Neural cell (in vitro differentiated cells): ENCODE measurements at regions not wholly inside any gene's neighbourhood (a gene's known extent, or its start where the extent isn't known, plus 50 kb on each side); places are given as distances from the start of the nearest gene placed in this dataset.

Experiments
- EP300 ChIP-seq: fragments of 450-650 bp; conservative IDR thresholded peaks from 2 replicates; pipeline ENCODE4 v1.6.1; 2014; ENCODE audit warnings: antibody characterized with exemption, mild to moderate bottlenecking, moderate library complexity; ENCODE audit not compliant: poor library complexity, severe bottlenecking
- EZH2 ChIP-seq: fragments of 200-600, 300-800 bp; shearing (Covaris generic), sonication (generic); IDR thresholded peaks from 2 replicates; pipeline ENCODE4 v1.6.1; 2014; ENCODE audit warnings: antibody characterized with exemption, low read length, borderline replicate concordance, mild to moderate bottlenecking; ENCODE audit not compliant: insufficient read depth, poor library complexity, severe bottlenecking
- POLR2AphosphoS5 ChIP-seq: IDR thresholded peaks from 2 replicates; pipeline ENCODE4 v1.6.1; 2012
- SMC3 ChIP-seq: fragments of 450-650 bp; conservative IDR thresholded peaks from 2 replicates; pipeline ENCODE4 v1.6.1; 2014; ENCODE audit warnings: antibody characterized with exemption, mild to moderate bottlenecking, moderate library complexity; ENCODE audit not compliant: poor library complexity
- TAF1 ChIP-seq: IDR thresholded peaks from 2 replicates; pipeline ENCODE4 v1.6.1; 2012; ENCODE audit warnings: low read depth
- TF ChIP-seq, protein P1 (sequence below): fragments of 450-650 bp; IDR thresholded peaks from 2 replicates; pipeline ENCODE4 v1.5.1; 2014; ENCODE audit warnings: antibody characterized with exemption, mild to moderate bottlenecking, moderate library complexity; ENCODE audit not compliant: poor library complexity, severe bottlenecking
- TF ChIP-seq, protein P2 (sequence below): IDR thresholded peaks from 2 replicates; pipeline ENCODE4 v1.6.1; 2012; ENCODE audit warnings: borderline replicate concordance

DNA sequence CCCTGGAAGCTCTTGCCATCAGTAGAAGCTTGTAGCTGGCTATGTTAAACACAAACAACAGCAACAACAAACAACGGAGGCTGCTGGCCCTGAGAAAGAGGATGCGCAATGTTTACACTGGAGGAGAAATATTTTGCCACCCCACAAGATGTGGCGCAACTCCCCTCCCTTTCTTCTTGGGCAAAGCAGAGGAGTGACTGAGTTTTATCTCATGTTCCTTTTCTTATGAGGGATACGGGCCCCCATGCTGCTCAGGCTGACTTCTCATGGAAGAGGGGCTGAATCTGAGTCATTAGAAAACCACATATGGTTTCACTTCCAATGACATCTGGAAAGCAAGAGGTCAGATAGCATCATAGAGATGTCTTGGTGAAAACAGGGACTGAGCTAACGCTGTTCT, 75.9 kb upstream of the HDDC2 start:
- TF ChIP-seq EZH2 (no peak), POLR2AphosphoS5 (no peak), EP300 (no peak), SMC3 (no peak), TAF1 (no peak)
- TF ChIP-seq, protein P1, sequence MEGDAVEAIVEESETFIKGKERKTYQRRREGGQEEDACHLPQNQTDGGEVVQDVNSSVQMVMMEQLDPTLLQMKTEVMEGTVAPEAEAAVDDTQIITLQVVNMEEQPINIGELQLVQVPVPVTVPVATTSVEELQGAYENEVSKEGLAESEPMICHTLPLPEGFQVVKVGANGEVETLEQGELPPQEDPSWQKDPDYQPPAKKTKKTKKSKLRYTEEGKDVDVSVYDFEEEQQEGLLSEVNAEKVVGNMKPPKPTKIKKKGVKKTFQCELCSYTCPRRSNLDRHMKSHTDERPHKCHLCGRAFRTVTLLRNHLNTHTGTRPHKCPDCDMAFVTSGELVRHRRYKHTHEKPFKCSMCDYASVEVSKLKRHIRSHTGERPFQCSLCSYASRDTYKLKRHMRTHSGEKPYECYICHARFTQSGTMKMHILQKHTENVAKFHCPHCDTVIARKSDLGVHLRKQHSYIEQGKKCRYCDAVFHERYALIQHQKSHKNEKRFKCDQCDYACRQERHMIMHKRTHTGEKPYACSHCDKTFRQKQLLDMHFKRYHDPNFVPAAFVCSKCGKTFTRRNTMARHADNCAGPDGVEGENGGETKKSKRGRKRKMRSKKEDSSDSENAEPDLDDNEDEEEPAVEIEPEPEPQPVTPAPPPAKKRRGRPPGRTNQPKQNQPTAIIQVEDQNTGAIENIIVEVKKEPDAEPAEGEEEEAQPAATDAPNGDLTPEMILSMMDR: no peak
- TF ChIP-seq, protein P2, sequence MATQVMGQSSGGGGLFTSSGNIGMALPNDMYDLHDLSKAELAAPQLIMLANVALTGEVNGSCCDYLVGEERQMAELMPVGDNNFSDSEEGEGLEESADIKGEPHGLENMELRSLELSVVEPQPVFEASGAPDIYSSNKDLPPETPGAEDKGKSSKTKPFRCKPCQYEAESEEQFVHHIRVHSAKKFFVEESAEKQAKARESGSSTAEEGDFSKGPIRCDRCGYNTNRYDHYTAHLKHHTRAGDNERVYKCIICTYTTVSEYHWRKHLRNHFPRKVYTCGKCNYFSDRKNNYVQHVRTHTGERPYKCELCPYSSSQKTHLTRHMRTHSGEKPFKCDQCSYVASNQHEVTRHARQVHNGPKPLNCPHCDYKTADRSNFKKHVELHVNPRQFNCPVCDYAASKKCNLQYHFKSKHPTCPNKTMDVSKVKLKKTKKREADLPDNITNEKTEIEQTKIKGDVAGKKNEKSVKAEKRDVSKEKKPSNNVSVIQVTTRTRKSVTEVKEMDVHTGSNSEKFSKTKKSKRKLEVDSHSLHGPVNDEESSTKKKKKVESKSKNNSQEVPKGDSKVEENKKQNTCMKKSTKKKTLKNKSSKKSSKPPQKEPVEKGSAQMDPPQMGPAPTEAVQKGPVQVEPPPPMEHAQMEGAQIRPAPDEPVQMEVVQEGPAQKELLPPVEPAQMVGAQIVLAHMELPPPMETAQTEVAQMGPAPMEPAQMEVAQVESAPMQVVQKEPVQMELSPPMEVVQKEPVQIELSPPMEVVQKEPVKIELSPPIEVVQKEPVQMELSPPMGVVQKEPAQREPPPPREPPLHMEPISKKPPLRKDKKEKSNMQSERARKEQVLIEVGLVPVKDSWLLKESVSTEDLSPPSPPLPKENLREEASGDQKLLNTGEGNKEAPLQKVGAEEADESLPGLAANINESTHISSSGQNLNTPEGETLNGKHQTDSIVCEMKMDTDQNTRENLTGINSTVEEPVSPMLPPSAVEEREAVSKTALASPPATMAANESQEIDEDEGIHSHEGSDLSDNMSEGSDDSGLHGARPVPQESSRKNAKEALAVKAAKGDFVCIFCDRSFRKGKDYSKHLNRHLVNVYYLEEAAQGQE: no peak
